Tongue (tissue), 1 donor: ENCODE measurements at regions not wholly inside any gene's neighbourhood (a gene's known extent, or its start where the extent isn't known, plus 50 kb on each side); places are given as distances from the start of the nearest gene placed in this dataset.

Experiments used
- DNase-seq: peaks from one replicate; pipeline ENCODE4 v3.0.0-alpha.2; 2015

- DNase-seq: no peak
Observed at GRCh38 chr5:13567819-13568218, 376.7 kb downstream of the DNAH5 start.

- DNase-seq: no peak
Observed at GRCh38 chr5:13566871-13567339, 377.6 kb downstream of the DNAH5 start.

- DNase-seq: no peak
Observed at GRCh38 chr5:13558408-13558807, 386.1 kb downstream of the DNAH5 start.

GRCh38 chr5:13553896-13554295, 390.6 kb downstream of the DNAH5 start:
- DNase-seq: peak; percentile 37

- DNase-seq: no peak
Observed at GRCh38 chr5:13552361-13552760, 392.1 kb downstream of the DNAH5 start.

GRCh38 chr5:13551645-13552044, 392.8 kb downstream of the DNAH5 start:
- DNase-seq: no peak

- DNase-seq: no peak
Observed at GRCh38 chr5:13540168-13540750, 404.2 kb downstream of the DNAH5 start.

- no peak for DNase-seq
Observed at GRCh38 chr5:13536933-13537332, 407.6 kb downstream of the DNAH5 start.

GRCh38 chr5:13533833-13534232, 410.7 kb downstream of the DNAH5 start:
- DNase-seq: no peak

- DNase-seq: no peak
Observed at GRCh38 chr5:13529300-13529699, 415.2 kb downstream of the DNAH5 start.

GRCh38 chr5:13524936-13525335, 419.6 kb downstream of the DNAH5 start:
- DNase-seq: no peak

- DNase-seq: no peak
Observed at GRCh38 chr5:13519131-13519530, 425.4 kb downstream of the DNAH5 start.

- no peak for DNase-seq
Observed at GRCh38 chr5:13516195-13516594, 428.3 kb downstream of the DNAH5 start.

- no peak for DNase-seq
Observed at GRCh38 chr5:13511442-13511841, 433.0 kb downstream of the DNAH5 start.

GRCh38 chr5:13510616-13511015, 433.9 kb downstream of the DNAH5 start:
- no peak for DNase-seq

GRCh38 chr5:13508559-13508958, 435.9 kb downstream of the DNAH5 start:
- DNase-seq: no peak

GRCh38 chr5:13505326-13505725, 439.2 kb downstream of the DNAH5 start:
- DNase-seq: no peak

GRCh38 chr5:13503017-13503416, 441.5 kb downstream of the DNAH5 start:
- peak; percentile 2 for DNase-seq

- DNase-seq: no peak
Observed at GRCh38 chr5:13501176-13501575, 443.3 kb downstream of the DNAH5 start.

- DNase-seq: no peak
Observed at GRCh38 chr5:13498279-13498678, 446.2 kb downstream of the DNAH5 start.

- DNase-seq: no peak
Observed at GRCh38 chr5:13488254-13488931, 456.1 kb downstream of the DNAH5 start.

GRCh38 chr5:13480834-13481233, 463.7 kb downstream of the DNAH5 start:
- no peak for DNase-seq

- peak; percentile 62 for DNase-seq
Observed at GRCh38 chr5:13478831-13479465, 465.5 kb downstream of the DNAH5 start.
